ENCODE measurements at regions not wholly inside any gene's neighbourhood (a gene's known extent, or its start where the extent isn't known, plus 50 kb on each side); places are given as distances from the start of the nearest gene placed in this dataset.

- no peak for TF ChIP-seq MXI1 (IDR thresholded peaks at IDR 0.05; ENCODE audit: borderline replicate concordance, low read depth, low read length)
- no peak for TF ChIP-seq CTCF (conservative IDR thresholded peaks at IDR 0.05; ENCODE audit: low read depth, low read length)
- TF ChIP-seq CHD1 (IDR thresholded peaks at IDR 0.05; ENCODE audit: low read depth, low read length): no peak
- TF ChIP-seq POLR2A (IDR thresholded peaks at IDR 0.05; ENCODE audit: low read depth, low read length): no peak
- TF ChIP-seq MAFK (IDR thresholded peaks at IDR 0.05; ENCODE audit: low read depth, low read length): no peak
- TF ChIP-seq RAD21 (IDR thresholded peaks at IDR 0.05; ENCODE audit: low read length): no peak
- TF ChIP-seq FOS (IDR thresholded peaks at IDR 0.05; ENCODE audit: low read depth, low read length): no peak
- TF ChIP-seq USF2 (IDR thresholded peaks at IDR 0.05; ENCODE audit: low read depth, low read length): no peak
Measured at GRCh38 chr13:88592105-88592504, 920.9 kb downstream of the SLITRK5 start.

Data from IMR-90 (cell line).